ENCODE measurements at regions not wholly inside any gene's neighbourhood (a gene's known extent, or its start where the extent isn't known, plus 50 kb on each side); places are given as distances from the start of the nearest gene placed in this dataset.
"Not testable (repeated sequence)": the region's sequence is repeated elsewhere in the genome, so short reads cannot be mapped to it uniquely, and the experiment has no call there.

DNA sequence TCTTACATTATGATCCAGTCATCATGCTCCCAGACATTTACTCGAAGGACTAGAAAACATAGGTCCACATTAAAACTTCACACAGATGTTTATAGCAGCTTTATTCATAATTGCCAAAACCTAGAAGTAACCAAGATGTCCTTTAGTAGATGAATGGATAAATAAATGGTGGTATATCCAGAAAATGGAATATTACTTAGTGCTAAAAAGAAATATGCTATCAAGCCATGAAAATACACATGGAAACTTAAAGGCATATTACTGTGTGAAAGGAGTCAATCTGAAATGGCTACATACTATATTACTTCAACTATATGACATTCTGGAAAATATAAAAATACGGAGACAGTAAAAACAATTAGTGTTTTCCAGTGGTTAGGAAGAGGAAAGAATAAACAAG is 1039.1 kb upstream of the INTU start:
- no peak for DNase-seq (ENCODE audit: low spot score)

DNA sequence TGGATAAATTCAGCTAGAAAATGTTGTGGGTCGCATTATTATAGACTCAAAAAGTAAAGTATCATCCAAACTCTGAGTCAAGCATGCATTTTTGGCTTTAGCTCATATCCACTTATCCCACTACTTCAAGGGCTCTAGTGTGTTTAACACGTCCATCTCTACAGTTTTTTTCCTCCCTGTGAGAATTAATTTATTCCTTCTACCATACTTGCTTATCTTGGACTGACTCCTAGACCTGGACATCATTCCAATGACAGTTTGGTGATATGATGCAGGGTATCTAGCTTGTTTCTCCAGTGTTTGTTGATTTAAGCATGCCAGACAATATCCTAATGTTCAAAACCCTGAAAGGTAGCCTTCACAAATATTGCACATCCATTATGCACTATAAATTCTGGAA is 1037.1 kb upstream of the INTU start:
- no peak for DNase-seq (ENCODE audit: low spot score)

- DNase-seq (ENCODE audit: low spot score) = no peak
These were observed 1033.0 kb upstream of the INTU start for GRCh38 chr4:126599746-126600145.

DNA sequence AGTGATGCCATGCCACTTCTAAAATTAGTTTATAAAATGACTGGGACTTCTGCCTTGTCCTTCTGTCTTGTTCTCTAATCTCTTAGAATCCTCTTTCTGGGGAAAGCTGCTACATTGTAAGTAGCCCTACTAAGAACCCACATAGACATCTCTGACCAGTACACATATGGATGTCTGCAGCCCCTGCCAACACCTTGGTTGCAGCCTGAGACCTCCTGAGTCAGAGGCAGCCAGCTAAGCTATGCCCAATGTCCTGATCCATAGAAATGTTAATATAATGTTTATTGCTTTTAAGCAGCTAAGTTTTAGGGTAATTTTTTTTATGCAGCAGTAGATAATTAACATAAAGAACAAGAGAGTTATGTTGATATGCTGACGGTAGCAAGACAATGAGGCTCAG is 1029.5 kb upstream of the INTU start:
- DNase-seq (ENCODE audit: low spot score) = no peak

GRCh38 chr4:126603825-126604224 is 1028.9 kb upstream of the INTU start:
- DNase-seq (ENCODE audit: low spot score) = no peak

GRCh38 chr4:126604268-126604867 is 1028.4 kb upstream of the INTU start:
- DNase-seq (ENCODE audit: low spot score) = no peak

- no peak for DNase-seq (ENCODE audit: low spot score)
These were observed 1021.8 kb upstream of the INTU start for GRCh38 chr4:126610933-126611332.

GRCh38 chr4:126611900-126612299 is 1020.9 kb upstream of the INTU start:
- DNase-seq (ENCODE audit: low spot score) = no peak

GRCh38 chr4:126614356-126614855 is 1018.4 kb upstream of the INTU start:
- DNase-seq (ENCODE audit: low spot score) = no peak

DNA sequence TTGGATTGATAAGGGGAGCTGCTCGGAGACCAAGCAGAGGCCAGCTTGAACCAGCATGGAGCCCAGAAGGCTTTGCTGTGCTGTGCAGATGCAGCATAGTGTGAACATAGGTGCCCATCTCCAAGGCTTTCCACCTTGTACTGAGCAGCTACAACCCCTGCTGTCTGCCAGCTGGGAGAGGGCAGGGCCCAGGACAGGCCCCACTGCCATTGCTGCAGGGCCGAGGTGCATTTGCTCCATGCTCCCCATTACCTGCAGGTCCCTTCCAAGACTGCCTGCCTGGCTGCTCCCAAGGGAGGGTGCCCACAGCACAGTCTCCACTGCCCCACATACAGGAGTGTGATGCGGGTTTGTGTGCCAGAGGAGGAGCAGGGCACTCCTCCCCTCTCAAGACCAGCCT is 1016.0 kb upstream of the INTU start:
- DNase-seq (ENCODE audit: low spot score) = no peak

GRCh38 chr4:126627255-126627654 is 1005.5 kb upstream of the INTU start:
- no peak for DNase-seq (ENCODE audit: low spot score)

DNA sequence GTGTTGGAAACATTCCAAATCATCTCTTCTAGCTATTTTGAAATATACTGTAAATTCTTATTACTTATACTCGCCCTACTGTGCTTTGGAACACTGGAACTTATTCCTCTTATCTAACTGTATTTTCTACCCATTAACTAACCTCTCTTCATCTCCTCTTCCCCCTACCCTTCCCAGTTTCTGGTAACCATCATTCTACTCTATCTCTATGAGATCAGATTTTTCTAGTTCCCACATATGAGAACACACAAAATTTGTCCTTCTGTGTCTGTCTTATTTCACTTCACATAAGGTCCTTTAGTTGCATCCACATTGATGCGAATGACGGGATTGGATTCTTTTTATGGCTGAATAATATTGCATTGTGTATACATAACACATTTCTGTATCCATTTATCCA is 1003.8 kb upstream of the INTU start:
- no peak for DNase-seq (ENCODE audit: low spot score)

DNA sequence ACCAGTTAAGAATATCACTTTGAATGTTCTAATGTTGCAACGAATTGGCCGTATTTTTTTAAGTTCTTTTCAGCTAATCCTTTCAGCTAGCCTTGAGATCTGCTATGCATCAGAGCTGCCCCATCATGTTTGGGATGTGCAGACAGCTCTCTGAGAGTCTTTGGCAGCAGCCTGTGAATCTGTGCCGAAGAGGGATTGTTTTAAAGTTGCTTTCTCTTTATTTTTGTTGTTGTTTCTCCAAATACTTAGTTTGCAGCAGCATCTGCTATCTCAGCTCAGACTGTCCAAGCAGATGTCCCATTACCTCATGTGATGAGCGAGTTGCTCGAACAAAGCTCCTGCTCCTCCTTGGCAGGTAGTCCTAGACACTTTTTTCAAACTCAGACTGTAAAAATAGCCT is 1002.5 kb upstream of the INTU start:
- DNase-seq (ENCODE audit: low spot score) = no peak

GRCh38 chr4:126633306-126633705 is 999.5 kb upstream of the INTU start:
- DNase-seq (ENCODE audit: low spot score) = no peak

- no peak for DNase-seq (ENCODE audit: low spot score)
These were observed 995.1 kb upstream of the INTU start for GRCh38 chr4:126637706-126638105.

DNA sequence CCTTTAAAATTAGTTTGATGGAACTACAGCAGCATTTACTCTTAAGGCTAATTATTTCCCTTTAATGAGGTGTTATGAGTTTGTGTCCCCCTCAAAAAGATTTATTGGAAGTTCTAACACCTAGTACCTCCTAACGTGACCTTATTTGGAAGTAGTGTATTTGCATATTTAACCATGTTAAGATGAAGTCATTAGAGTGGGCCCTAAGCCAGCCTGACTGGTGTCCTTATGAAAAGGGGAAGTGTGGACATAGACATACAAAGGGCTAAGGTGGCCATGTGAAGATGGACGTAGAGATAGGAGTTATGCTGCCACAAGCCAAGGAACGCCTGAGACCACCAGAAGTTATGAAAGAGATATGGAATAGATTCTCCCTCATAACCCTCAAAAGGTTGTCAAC is 985.4 kb upstream of the INTU start:
- no peak for DNase-seq (ENCODE audit: low spot score)

DNA sequence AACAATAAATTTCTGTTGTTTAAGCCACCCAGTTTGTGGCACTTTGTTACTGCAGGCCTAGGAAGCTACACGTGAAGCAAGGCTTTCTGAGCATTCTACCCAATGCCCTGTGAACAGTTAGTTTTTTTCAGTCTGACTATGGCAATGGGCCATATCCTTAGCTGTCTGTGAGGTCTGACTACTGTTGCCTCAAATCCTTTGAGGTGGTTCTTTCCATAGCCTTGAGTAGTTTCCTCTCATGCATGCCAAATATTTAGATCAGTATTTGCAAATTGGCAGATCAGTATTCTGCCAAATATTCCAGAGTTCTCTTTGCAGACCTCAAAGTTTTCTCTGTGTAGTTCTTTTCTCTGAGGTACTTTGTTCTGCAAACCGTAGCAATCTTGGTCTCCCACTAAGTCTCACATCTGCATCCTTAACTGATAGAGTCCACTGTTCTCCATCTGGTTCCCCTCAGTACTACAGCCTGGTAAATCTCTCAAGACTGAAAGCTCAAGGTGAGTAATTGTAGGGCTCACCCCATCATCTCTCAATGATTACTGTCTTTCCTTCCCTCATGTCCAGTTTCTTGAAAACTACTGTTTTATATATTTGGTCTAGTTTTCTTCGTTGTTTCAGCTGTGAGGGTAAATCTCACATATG is 984.9 kb upstream of the INTU start:
- no peak for DNase-seq (ENCODE audit: low spot score)

DNA sequence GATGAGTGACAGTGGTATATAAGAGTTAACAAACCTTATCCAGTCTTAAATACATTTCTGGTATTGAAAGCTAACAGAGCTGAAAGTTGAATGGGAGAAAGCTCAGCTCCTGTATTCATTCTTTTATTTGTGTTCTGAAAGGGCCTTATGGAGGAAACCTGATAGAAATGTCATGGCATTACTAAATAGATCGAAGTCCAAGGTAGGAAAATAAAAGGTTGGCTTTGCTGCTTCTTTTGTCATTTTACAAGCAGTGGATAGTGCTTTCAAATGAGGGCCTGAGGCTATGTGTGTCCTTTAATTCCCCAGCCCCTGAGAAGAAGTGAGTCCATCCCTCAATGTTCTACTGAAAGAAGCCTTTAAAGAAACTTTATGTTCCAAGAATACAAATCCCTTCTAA is 974.3 kb upstream of the INTU start:
- no peak for DNase-seq (ENCODE audit: low spot score)

DNA sequence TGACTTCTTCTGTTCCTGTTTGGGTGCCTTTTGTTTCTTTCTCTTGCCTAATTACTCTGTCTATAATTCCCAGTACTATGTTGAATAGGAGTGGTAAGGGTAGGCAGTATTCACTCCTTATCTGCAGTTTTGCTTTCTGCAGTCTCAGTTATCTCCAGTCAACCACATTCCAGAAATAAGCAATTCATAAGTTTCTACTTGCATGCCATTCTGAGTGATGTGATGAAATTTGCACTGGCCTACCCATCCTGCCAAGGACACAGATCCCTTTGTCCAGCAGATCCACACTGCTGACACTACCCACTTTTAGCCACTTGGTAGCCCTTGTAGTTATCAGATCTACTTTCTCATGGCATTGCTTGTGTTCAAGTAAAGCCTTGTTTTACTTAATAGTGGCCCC is 971.6 kb upstream of the INTU start:
- DNase-seq (ENCODE audit: low spot score) = no peak

DNA sequence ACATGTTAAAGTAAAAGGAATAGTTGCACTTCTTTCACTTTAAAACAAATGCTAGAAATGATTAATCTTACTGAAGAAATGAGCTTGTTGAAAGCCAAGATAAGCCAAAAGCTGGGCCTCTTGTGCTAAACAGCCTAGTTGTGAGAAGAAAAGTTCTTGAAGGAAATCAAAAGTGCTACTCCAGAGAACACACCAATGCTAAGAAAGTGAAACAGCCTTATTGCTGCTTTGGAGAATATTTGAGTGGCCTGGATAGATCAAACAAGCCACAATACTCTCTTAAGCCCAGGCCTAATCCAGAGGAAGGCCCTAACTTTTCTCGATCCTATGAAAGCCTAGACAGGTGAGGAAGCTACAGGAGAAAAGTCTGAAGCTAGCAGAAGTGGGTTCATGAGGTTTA is 967.9 kb upstream of the INTU start:
- DNase-seq (ENCODE audit: low spot score) = no peak

DNA sequence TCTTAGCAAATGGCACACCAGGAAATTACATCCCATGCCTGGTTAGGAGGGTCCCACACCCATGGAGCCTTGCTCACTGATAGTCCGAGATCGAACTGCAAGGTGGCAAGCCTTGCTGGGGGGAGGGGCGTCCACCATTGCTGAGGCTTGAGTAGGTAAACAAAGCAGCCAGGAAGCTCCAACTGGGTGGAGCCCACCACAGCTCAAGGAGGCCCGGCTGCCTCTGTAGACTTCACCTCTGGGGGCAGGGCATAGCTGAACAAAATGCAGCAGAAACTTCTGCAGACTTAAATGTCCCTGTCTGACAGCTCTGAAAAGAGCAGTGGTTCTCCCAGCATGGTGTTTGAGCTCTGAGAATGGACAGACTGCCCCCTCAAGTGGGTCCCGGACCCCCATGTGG is 962.7 kb upstream of the INTU start:
- not testable (repeated sequence) for DNase-seq (ENCODE audit: low spot score)

DNA sequence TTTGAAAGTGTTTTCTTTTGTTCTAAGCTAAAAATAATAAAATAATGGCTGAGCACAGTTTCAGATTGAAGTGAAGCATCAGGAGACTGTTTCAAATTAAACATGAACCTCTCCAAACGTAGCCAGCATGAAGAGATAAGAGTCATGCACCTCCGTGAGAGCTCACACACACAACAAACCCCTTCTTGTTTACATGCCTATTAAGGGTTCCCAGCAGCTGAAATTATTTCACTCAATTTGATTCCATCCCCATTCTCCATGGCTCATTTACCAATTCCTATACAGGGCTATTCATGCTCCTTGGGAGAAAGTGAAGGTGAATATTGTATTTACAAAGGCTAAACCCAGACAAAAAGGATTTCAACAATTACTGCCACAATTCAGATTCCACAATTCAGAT is 954.1 kb upstream of the INTU start:
- DNase-seq (ENCODE audit: low spot score) = no peak

DNA sequence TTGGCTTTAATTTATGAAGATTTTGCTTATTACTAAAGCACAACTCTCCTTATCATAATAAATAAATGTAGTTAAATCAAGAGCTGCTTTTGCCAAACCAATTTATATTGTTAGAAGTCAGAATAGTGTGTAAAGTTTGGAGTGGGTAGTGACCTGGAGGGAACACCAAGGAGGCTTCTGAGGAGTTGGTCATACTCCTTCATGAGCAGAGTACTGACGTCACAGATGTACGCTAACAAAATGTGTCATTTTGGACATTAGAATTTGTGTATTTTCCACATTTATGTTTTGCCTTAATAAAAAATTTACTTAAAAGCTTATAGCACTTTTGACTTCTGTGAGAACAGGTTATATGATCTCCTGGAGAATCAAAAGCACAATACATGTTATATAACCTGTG is 953.5 kb upstream of the INTU start:
- no peak for DNase-seq (ENCODE audit: low spot score)

GRCh38 chr4:126682250-126682649 is 950.5 kb upstream of the INTU start:
- no peak for DNase-seq (ENCODE audit: low spot score)

All from left forelimb (tissue), 1 donor.